ENCODE measurements at regions not wholly inside any gene's neighbourhood (a gene's known extent, or its start where the extent isn't known, plus 50 kb on each side); places are given as distances from the start of the nearest gene placed in this dataset.
"Not testable (repeated sequence)": the region's sequence is repeated elsewhere in the genome, so short reads cannot be mapped to it uniquely, and the experiment has no call there.

- Mint-ChIP-seq H3K36me3 (ENCODE audit: unreplicated experiment) (no peaks in the 10 kb centered on the region), H3K9me3 (ENCODE audit: unreplicated experiment) (peaks cover 4% of the 10 kb centered on the region), H3K4me3 (ENCODE audit: unreplicated experiment) (no peak overlapping the region), H3K27ac (ENCODE audit: unreplicated experiment) (no peak overlapping the region), H3K27me3 (ENCODE audit: unreplicated experiment) (peaks cover 5% of the 10 kb centered on the region), H3K4me1 (ENCODE audit: unreplicated experiment) (no peaks in the 10 kb centered on the region)
- TF ChIP-seq CTCF (IDR thresholded peaks at IDR 0.05): no peak
- DNase-seq (ENCODE audit: extremely low spot score, unreplicated experiment): peak; percentile 60
Observed at GRCh38 chr2:122083256-122084048, 328.0 kb downstream of the TSN start.

- not testable (repeated sequence) for H3K27ac Mint-ChIP-seq (ENCODE audit: unreplicated experiment); H3K4me3 Mint-ChIP-seq (ENCODE audit: unreplicated experiment); DNase-seq (ENCODE audit: extremely low spot score, unreplicated experiment); H3K4me1 Mint-ChIP-seq (ENCODE audit: unreplicated experiment); H3K27me3 Mint-ChIP-seq (ENCODE audit: unreplicated experiment); H3K36me3 Mint-ChIP-seq (ENCODE audit: unreplicated experiment)
- H3K9me3 Mint-ChIP-seq (ENCODE audit: unreplicated experiment): peaks cover 15% of the 10 kb centered on the region
Observed at GRCh38 chr2:122085672-122086071, 330.2 kb downstream of the TSN start.

- peaks cover 2% of the 10 kb centered on the region for H3K27me3 Mint-ChIP-seq (ENCODE audit: unreplicated experiment)
- H3K4me1 Mint-ChIP-seq (ENCODE audit: unreplicated experiment): no peaks in the 10 kb centered on the region
- TF ChIP-seq CTCF (IDR thresholded peaks at IDR 0.05): no peak
- H3K4me3 Mint-ChIP-seq (ENCODE audit: unreplicated experiment): no peak overlapping the region
- no peak for DNase-seq (ENCODE audit: extremely low spot score, unreplicated experiment)
- no peaks in the 10 kb centered on the region for H3K36me3 Mint-ChIP-seq (ENCODE audit: unreplicated experiment)
- H3K9me3 Mint-ChIP-seq (ENCODE audit: unreplicated experiment): no peaks in the 10 kb centered on the region
- H3K27ac Mint-ChIP-seq (ENCODE audit: unreplicated experiment): no peak overlapping the region
Observed at GRCh38 chr2:122094557-122094956, 339.1 kb downstream of the TSN start.

GRCh38 chr2:122096761-122097160 is 341.3 kb downstream of the TSN start:
- Mint-ChIP-seq H3K36me3 (ENCODE audit: unreplicated experiment) (no peaks in the 10 kb centered on the region), H3K4me3 (ENCODE audit: unreplicated experiment) (no peak overlapping the region), H3K27ac (ENCODE audit: unreplicated experiment) (no peak overlapping the region), H3K9me3 (ENCODE audit: unreplicated experiment) (no peaks in the 10 kb centered on the region), H3K4me1 (ENCODE audit: unreplicated experiment) (no peaks in the 10 kb centered on the region), H3K27me3 (ENCODE audit: unreplicated experiment) (peaks cover 2% of the 10 kb centered on the region)
- no peak for TF ChIP-seq CTCF (IDR thresholded peaks at IDR 0.05)
- DNase-seq (ENCODE audit: extremely low spot score, unreplicated experiment): no peak

GRCh38 chr2:122098306-122098705 is 342.9 kb downstream of the TSN start:
- no peak for TF ChIP-seq CTCF (IDR thresholded peaks at IDR 0.05)
- DNase-seq (ENCODE audit: extremely low spot score, unreplicated experiment): no peak
- no peaks in the 10 kb centered on the region for H3K27me3 Mint-ChIP-seq (ENCODE audit: unreplicated experiment)
- H3K27ac Mint-ChIP-seq (ENCODE audit: unreplicated experiment): no peak overlapping the region
- no peak overlapping the region for H3K4me3 Mint-ChIP-seq (ENCODE audit: unreplicated experiment)
- no peaks in the 10 kb centered on the region for H3K4me1 Mint-ChIP-seq (ENCODE audit: unreplicated experiment)
- H3K36me3 Mint-ChIP-seq (ENCODE audit: unreplicated experiment): no peaks in the 10 kb centered on the region
- no peaks in the 10 kb centered on the region for H3K9me3 Mint-ChIP-seq (ENCODE audit: unreplicated experiment)

Measured in osteocyte (in vitro differentiated cells).